Mucosa of rectum (tissue), 2 donors: ENCODE measurements at regions not wholly inside any gene's neighbourhood (a gene's known extent, or its start where the extent isn't known, plus 50 kb on each side); places are given as distances from the start of the nearest gene placed in this dataset.

Experiments used
- H3K27ac ChIP-seq, 2 donors: one replicate each; pipeline ENCODE4 v1.7.0; 2013; ENCODE audit warnings: inconsistent platforms in 2 of 2, low read depth in 2 of 2, low read length in 2 of 2
- H3K27me3 ChIP-seq, 2 donors: one replicate each; pipeline ENCODE4 v1.7.0; 2013; ENCODE audit warnings: low read length in 2 of 2; ENCODE audit not compliant: control insufficient read depth in 2 of 2, insufficient read depth in 2 of 2
- H3K36me3 ChIP-seq, 2 donors: one replicate each; pipeline ENCODE4 v1.7.0; 2013; ENCODE audit warnings: low read length in 2 of 2; ENCODE audit not compliant: control insufficient read depth in 2 of 2, insufficient read depth in 2 of 2
- H3K4me1 ChIP-seq, 2 donors: one replicate each; pipeline ENCODE4 v1.7.0; 2013; ENCODE audit warnings: low read length in 2 of 2, mild to moderate bottlenecking in 1 of 2; ENCODE audit not compliant: control insufficient read depth in 2 of 2, insufficient read depth in 2 of 2
- H3K4me3 ChIP-seq, 2 donors: one replicate each; pipeline ENCODE4 v1.7.0; 2013; ENCODE audit warnings: low read length in 2 of 2
- H3K9ac ChIP-seq, 2 donors: one replicate each; pipeline ENCODE4 v1.7.0; 2013; ENCODE audit warnings: low read length in 2 of 2, low read depth in 1 of 2, mild to moderate bottlenecking in 1 of 2
- H3K9me3 ChIP-seq, 2 donors: one replicate each; pipeline ENCODE4 v1.7.0; 2013; ENCODE audit warnings: low read length in 2 of 2; ENCODE audit not compliant: control insufficient read depth in 2 of 2
- donor health status: healthy.
- donor health status: Normal muscosa, but diverticular disease.

- no peak overlapping the region for H3K9ac ChIP-seq
- no peaks in the 10 kb centered on the region for H3K27me3 ChIP-seq
- H3K4me3 ChIP-seq: no peak overlapping the region
- H3K9me3 ChIP-seq: no peaks in the 10 kb centered on the region
- H3K27ac ChIP-seq: no peak overlapping the region
- no peaks in the 10 kb centered on the region for H3K36me3 ChIP-seq
- H3K4me1 ChIP-seq: no peaks in the 10 kb centered on the region
Measured at GRCh38 chr2:217694291-217694690, 308.5 kb downstream of the TNS1 start.

- H3K27me3 ChIP-seq: no peaks in the 10 kb centered on the region
- H3K27ac ChIP-seq: no peak overlapping the region
- no peak overlapping the region for H3K4me3 ChIP-seq
- no peaks in the 10 kb centered on the region for H3K4me1 ChIP-seq
- no peaks in the 10 kb centered on the region for H3K36me3 ChIP-seq
- no peaks in the 10 kb centered on the region for H3K9me3 ChIP-seq
- no peak overlapping the region for H3K9ac ChIP-seq
Measured at GRCh38 chr2:217693363-217693762, 309.4 kb downstream of the TNS1 start.

- Histone ChIP-seq H3K9me3 (no peaks in the 10 kb centered on the region), H3K4me1 (no peaks in the 10 kb centered on the region), H3K4me3 (no peak overlapping the region), H3K27ac (peak overlapping the region in 1 of 2 donors; percentile 32), H3K9ac (no peak overlapping the region), H3K27me3 (no peaks in the 10 kb centered on the region), H3K36me3 (no peaks in the 10 kb centered on the region)
Measured at GRCh38 chr2:217691920-217692666, 310.7 kb downstream of the TNS1 start.

GRCh38 chr2:217691516-217691915 is 311.3 kb downstream of the TNS1 start:
- Histone ChIP-seq H3K27me3 (no peaks in the 10 kb centered on the region), H3K9me3 (no peaks in the 10 kb centered on the region), H3K4me1 (no peaks in the 10 kb centered on the region), H3K36me3 (no peaks in the 10 kb centered on the region), H3K4me3 (no peak overlapping the region), H3K9ac (no peak overlapping the region), H3K27ac (peak overlapping the region in 1 of 2 donors; percentile 32)

- Histone ChIP-seq H3K36me3 (no peaks in the 10 kb centered on the region), H3K4me3 (no peak overlapping the region), H3K27ac (no peak overlapping the region), H3K9ac (no peak overlapping the region), H3K9me3 (no peaks in the 10 kb centered on the region), H3K27me3 (no peaks in the 10 kb centered on the region), H3K4me1 (no peaks in the 10 kb centered on the region)
Measured at GRCh38 chr2:217689053-217689452, 313.7 kb downstream of the TNS1 start.

GRCh38 chr2:217688494-217688893 is 314.3 kb downstream of the TNS1 start:
- H3K4me1 ChIP-seq: no peaks in the 10 kb centered on the region
- peak overlapping the region in 1 of 2 donors; percentile 50 for H3K27ac ChIP-seq
- H3K27me3 ChIP-seq: no peaks in the 10 kb centered on the region

GRCh38 chr2:217687771-217688170 is 315.0 kb downstream of the TNS1 start:
- Histone ChIP-seq H3K4me1 (no peaks in the 10 kb centered on the region), H3K36me3 (no peaks in the 10 kb centered on the region), H3K9me3 (no peaks in the 10 kb centered on the region), H3K27ac (peak overlapping the region in 1 of 2 donors; percentile 50), H3K9ac (no peak overlapping the region), H3K4me3 (no peak overlapping the region), H3K27me3 (no peaks in the 10 kb centered on the region)

More at GRCh38 chr2:217688494-217688893, 314.3 kb downstream of the TNS1 start:
- H3K9ac ChIP-seq: no peak overlapping the region
- H3K9me3 ChIP-seq: no peaks in the 10 kb centered on the region
- H3K36me3 ChIP-seq: no peaks in the 10 kb centered on the region
- H3K4me3 ChIP-seq: no peak overlapping the region

- Histone ChIP-seq H3K4me1 (no peaks in the 10 kb centered on the region), H3K27ac (peak overlapping the region in 1 of 2 donors; percentile 46), H3K9ac (no peak overlapping the region), H3K36me3 (no peaks in the 10 kb centered on the region), H3K27me3 (no peaks in the 10 kb centered on the region), H3K4me3 (no peak overlapping the region), H3K9me3 (no peaks in the 10 kb centered on the region)
Measured at GRCh38 chr2:217685255-217685605, 317.6 kb downstream of the TNS1 start.

- Histone ChIP-seq H3K4me1 (no peaks in the 10 kb centered on the region), H3K9ac (no peak overlapping the region), H3K4me3 (no peak overlapping the region), H3K27me3 (no peaks in the 10 kb centered on the region), H3K27ac (peak overlapping the region in 1 of 2 donors; percentile 46), H3K9me3 (no peaks in the 10 kb centered on the region), H3K36me3 (no peaks in the 10 kb centered on the region)
Measured at GRCh38 chr2:217684431-217685254, 318.2 kb downstream of the TNS1 start.

GRCh38 chr2:217683106-217683870 is 319.5 kb downstream of the TNS1 start:
- Histone ChIP-seq H3K27ac (peak overlapping the region in 1 of 2 donors; percentile 46), H3K36me3 (no peaks in the 10 kb centered on the region), H3K4me3 (no peak overlapping the region), H3K27me3 (no peaks in the 10 kb centered on the region), H3K9ac (no peak overlapping the region), H3K9me3 (no peaks in the 10 kb centered on the region), H3K4me1 (no peaks in the 10 kb centered on the region)
